Spleen (tissue), 7 donors: ENCODE measurements at regions not wholly inside any gene's neighbourhood (a gene's known extent, or its start where the extent isn't known, plus 50 kb on each side); places are given as distances from the start of the nearest gene placed in this dataset.
"Not testable (repeated sequence)": the region's sequence is repeated elsewhere in the genome, so short reads cannot be mapped to it uniquely, and the experiment has no call there.

Source experiments
- POLR2A ChIP-seq, 3 donors: fragments of 450-650 bp; IDR thresholded peaks; one replicate each; pipeline ENCODE4 v1.5.1; 2017; ENCODE audit warnings: antibody characterized with exemption in 3 of 3, mild to moderate bottlenecking in 1 of 3
- TF ChIP-seq, protein P1 (sequence below), 11 experiments: fragments of 200-600 bp in 7 of 11; fragments of 450-650 bp in 4 of 11; sonication (generic) in 4 of 11; IDR thresholded peaks in 8 of 11; conservative IDR thresholded peaks in 3 of 11; 1 replicate in 7 of 11; 2 replicates in 4 of 11; pipeline versions ENCODE4 v1.4.0 to v1.8.0; 2016 to 2021; ENCODE audit warnings: antibody characterized with exemption in 11 of 11, inconsistent platforms in 4 of 11, mild to moderate bottlenecking in 1 of 11
- donor health status: DM: no; HTN: no; CAD: no; lungs with moderate emphysema.
- donor health status: DM: no; HTN: no; CAD: no.
- donor health status: DM: no; HTN: no; CAD: no.

DNA sequence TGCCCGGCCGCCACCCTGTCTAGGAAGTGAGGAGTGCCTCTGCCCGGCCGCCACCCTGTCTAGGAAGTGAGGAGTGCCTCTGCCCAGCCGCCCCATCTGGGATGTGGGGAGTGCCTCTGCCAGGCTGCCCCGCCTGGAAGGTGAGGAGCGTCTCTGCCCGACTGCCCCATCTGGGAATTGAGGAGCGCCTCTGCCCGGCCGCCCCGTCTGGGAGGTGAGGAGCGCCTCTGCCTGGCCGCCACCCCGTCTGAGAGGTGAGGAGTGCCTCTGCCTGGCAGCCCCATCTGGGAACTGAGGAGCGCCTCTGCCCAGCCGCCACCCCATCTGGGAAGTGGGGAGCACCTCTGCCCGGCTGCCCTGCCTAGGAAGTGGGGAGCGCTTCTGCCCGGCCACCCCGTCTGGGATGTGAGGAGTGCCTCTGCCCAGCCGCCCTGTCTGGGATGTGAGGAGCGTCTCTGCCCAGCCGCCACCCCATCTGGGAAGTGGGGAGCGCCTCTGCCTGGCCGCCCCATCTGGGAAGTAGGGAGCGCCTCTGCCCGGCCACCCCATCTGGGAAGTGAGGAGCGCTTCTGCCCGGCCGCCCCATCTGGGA lies 91.1 kb upstream of the ZNF519 start:
- TF ChIP-seq, protein P1, sequence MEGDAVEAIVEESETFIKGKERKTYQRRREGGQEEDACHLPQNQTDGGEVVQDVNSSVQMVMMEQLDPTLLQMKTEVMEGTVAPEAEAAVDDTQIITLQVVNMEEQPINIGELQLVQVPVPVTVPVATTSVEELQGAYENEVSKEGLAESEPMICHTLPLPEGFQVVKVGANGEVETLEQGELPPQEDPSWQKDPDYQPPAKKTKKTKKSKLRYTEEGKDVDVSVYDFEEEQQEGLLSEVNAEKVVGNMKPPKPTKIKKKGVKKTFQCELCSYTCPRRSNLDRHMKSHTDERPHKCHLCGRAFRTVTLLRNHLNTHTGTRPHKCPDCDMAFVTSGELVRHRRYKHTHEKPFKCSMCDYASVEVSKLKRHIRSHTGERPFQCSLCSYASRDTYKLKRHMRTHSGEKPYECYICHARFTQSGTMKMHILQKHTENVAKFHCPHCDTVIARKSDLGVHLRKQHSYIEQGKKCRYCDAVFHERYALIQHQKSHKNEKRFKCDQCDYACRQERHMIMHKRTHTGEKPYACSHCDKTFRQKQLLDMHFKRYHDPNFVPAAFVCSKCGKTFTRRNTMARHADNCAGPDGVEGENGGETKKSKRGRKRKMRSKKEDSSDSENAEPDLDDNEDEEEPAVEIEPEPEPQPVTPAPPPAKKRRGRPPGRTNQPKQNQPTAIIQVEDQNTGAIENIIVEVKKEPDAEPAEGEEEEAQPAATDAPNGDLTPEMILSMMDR (IDR thresholded peaks at IDR 0.05 in 8 of 11, conservative IDR thresholded peaks at IDR 0.05 in 3 of 11) = not testable (repeated sequence)
- not testable (repeated sequence) for TF ChIP-seq POLR2A (IDR thresholded peaks at IDR 0.05)
